HG03457 (cell line): ENCODE measurements at regions not wholly inside any gene's neighbourhood (a gene's known extent, or its start where the extent isn't known, plus 50 kb on each side); places are given as distances from the start of the nearest gene placed in this dataset.

Source experiments
- ATAC-seq: cut with Tn5 transposase; IDR thresholded peaks from one replicate; pipeline ENCODE4 v1.9.1; 2021; ENCODE audit warnings: moderate number of reproducible peaks; ENCODE audit not compliant: unreplicated experiment

DNA sequence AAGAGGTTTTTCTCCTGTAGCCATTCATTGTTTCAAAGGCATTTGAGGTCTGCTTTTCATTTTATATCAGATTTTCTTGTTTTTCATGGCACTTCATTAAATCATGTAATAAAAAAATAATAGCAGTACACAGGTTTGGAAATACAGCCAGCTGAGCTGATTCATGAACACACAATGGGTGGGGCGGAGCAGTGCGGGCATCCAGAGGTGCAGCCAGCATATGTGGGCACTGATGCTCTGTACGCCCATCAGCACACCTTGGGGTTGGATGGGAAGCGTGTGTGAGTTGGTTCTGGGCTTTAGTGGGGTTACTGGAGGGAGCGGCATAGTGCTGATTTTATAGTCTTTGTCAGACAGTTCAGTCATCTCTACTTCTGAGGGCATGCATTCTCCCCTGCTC lies 54.2 kb upstream of the IRX4 start:
- ATAC-seq: no peak

DNA sequence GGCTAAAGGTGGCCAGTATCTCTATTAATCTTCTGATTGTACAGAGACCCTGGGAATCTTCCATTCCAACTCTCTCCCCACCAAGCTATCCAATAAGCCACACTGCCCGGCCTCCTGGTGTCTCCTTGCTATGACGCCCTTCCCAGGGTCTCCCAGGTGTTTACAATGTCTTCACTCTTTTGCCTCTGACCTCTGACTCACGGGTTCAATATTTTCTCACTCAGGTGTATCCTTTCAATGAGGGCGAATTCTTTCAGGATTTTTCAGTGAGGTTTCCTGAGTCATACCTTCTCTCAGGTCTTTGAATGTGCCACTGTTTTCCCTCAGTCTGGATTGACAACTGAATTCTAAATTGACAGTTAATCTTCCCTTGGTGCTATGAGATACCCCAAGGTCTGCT lies 53.7 kb upstream of the IRX4 start:
- ATAC-seq: no peak

GRCh38 chr5:1934801-1935429 lies 52.2 kb upstream of the IRX4 start:
- no peak for ATAC-seq

GRCh38 chr5:1934056-1934394 lies 51.3 kb upstream of the IRX4 start:
- ATAC-seq: no peak

- ATAC-seq: no peak
These were observed 50.8 kb upstream of the IRX4 start for GRCh38 chr5:1933364-1934055.
